GM23338 (cell line): ENCODE measurements at regions not wholly inside any gene's neighbourhood (a gene's known extent, or its start where the extent isn't known, plus 50 kb on each side); places are given as distances from the start of the nearest gene placed in this dataset.

Experiments
- ATAC-seq: fragments of 200-7000 bp; cut with Tn5 transposase; 3 replicates; pipeline ENCODE4 v1.9.1; 2020
- DNase-seq: peaks from one replicate; pipeline ENCODE4 v3.0.0-alpha.2; 2015; ENCODE audit warnings: low spot score
- H2AFZ ChIP-seq: fragments of 200-600 bp; sonication (generic); 2 replicates; pipeline ENCODE4 v1.8.0; 2016; ENCODE audit warnings: antibody characterized with exemption, mild to moderate bottlenecking, moderate library complexity
- H3F3A ChIP-seq: fragments of 200-600 bp; sonication (generic); replicated peaks from 2 replicates; pipeline ENCODE4 v1.8.0; 2017; ENCODE audit warnings: antibody characterized with exemption, mixed run types, low read depth
- H3K27ac ChIP-seq: fragments of 200-600 bp; sonication (generic); 2 replicates; pipeline ENCODE4 v1.6.1; 2016; ENCODE audit warnings: low read depth
- H3K27me3 ChIP-seq: fragments of 200-600 bp; sonication (generic); 2 replicates; pipeline ENCODE4 v1.8.0; 2016; ENCODE audit warnings: mild to moderate bottlenecking, mixed run types, moderate library complexity; ENCODE audit not compliant: insufficient read depth
- H3K36me3 ChIP-seq: fragments of 200-600 bp; sonication (generic); 2 replicates; pipeline ENCODE4 v1.8.0; 2016; ENCODE audit warnings: mild to moderate bottlenecking; ENCODE audit not compliant: insufficient read depth
- H3K4me1 ChIP-seq: fragments of 200-600 bp; sonication (generic); 2 replicates; pipeline ENCODE4 v1.8.0; 2016; ENCODE audit warnings: mild to moderate bottlenecking, moderate library complexity; ENCODE audit not compliant: insufficient read depth
- H3K4me2 ChIP-seq: fragments of 200-600 bp; sonication (generic); 2 replicates; pipeline ENCODE4 v1.7.1; 2017; ENCODE audit warnings: mixed run types
- H3K4me3 ChIP-seq: fragments of 200-600 bp; sonication (generic); 2 replicates; pipeline ENCODE4 v1.6.1; 2016; ENCODE audit warnings: mixed run types
- H3K79me2 ChIP-seq: fragments of 200-600 bp; sonication (generic); replicated peaks from 2 replicates; pipeline ENCODE4 v1.8.0; 2017; ENCODE audit warnings: mild to moderate bottlenecking; ENCODE audit not compliant: insufficient read depth
- H3K9me2 ChIP-seq: fragments of 200-600 bp; sonication (generic); 2 replicates; pipeline ENCODE4 v1.8.0; 2017; ENCODE audit not compliant: insufficient read depth
- H4K20me1 ChIP-seq: fragments of 200-600 bp; sonication (generic); replicated peaks from 2 replicates; pipeline ENCODE4 v1.8.0; 2017; ENCODE audit warnings: mild to moderate bottlenecking; ENCODE audit not compliant: insufficient read depth
- H3K27ac Mint-ChIP-seq: 2 replicates; pipeline ENCODE4 v1.8.0; 2020; ENCODE audit warnings: inconsistent platforms, mild to moderate bottlenecking, moderate library complexity, mixed read lengths
- H3K27me3 Mint-ChIP-seq: 3 replicates; pipeline ENCODE4 v1.8.0; 2022; ENCODE audit warnings: low read depth, mild to moderate bottlenecking, moderate library complexity, mixed read lengths, inconsistent platforms; ENCODE audit not compliant: insufficient read depth, poor library complexity
- H3K36me3 Mint-ChIP-seq: 3 replicates; pipeline ENCODE4 v1.8.0; 2021; ENCODE audit warnings: low read depth, mild to moderate bottlenecking, inconsistent platforms, moderate library complexity, mixed read lengths
- H3K4me1 Mint-ChIP-seq: 3 replicates; pipeline ENCODE4 v1.8.0; 2020; ENCODE audit warnings: mild to moderate bottlenecking, inconsistent platforms, mixed read lengths
- H3K4me3 Mint-ChIP-seq: 3 replicates; pipeline ENCODE4 v1.8.0; 2021; ENCODE audit warnings: moderate library complexity, mild to moderate bottlenecking, inconsistent platforms, mixed read lengths
- H3K9me3 Mint-ChIP-seq: 3 replicates; pipeline ENCODE4 v1.8.0; 2020; ENCODE audit warnings: moderate library complexity, mild to moderate bottlenecking, inconsistent platforms, mixed read lengths
- EZH2 ChIP-seq: fragments of 200-600 bp; sonication (generic); IDR thresholded peaks from one replicate; pipeline ENCODE4 v1.8.0; 2017; ENCODE audit warnings: antibody characterized with exemption, mild to moderate bottlenecking, low read depth; ENCODE audit not compliant: unreplicated experiment
- EZH2phosphoT487 ChIP-seq: fragments of 200-600 bp; sonication (generic); IDR thresholded peaks from one replicate; pipeline ENCODE4 v1.8.1; 2018; ENCODE audit warnings: antibody characterized with exemption; ENCODE audit not compliant: unreplicated experiment
- JUNB ChIP-seq: IDR thresholded peaks from one replicate; pipeline ENCODE4 v1.6.1; 2016; ENCODE audit warnings: antibody characterized with exemption; ENCODE audit not compliant: unreplicated experiment
- POLR2AphosphoS5 ChIP-seq: IDR thresholded peaks from 2 replicates; pipeline ENCODE4 v1.6.1; 2016; ENCODE audit warnings: antibody characterized with exemption, low read depth
- REST ChIP-seq: IDR thresholded peaks from one replicate; pipeline ENCODE4 v1.6.1; 2018; ENCODE audit warnings: antibody characterized with exemption; ENCODE audit not compliant: unreplicated experiment
- ZNF114 ChIP-seq: fragments of 250-450 bp; sonication (Bioruptor Pico); IDR thresholded peaks from 2 replicates; pipeline ENCODE4 v1.5.0; 2020; ENCODE audit warnings: mild to moderate bottlenecking, moderate library complexity
- ZNF331 ChIP-seq: fragments of 250-450 bp; sonication (Bioruptor Pico); IDR thresholded peaks from 2 replicates; pipeline ENCODE4 v1.5.0; 2020; ENCODE audit warnings: low read depth, mild to moderate bottlenecking, moderate library complexity
- TF ChIP-seq, protein P1 (sequence below), 2 experiments: fragments of 200-600 bp in 1 of 2; sonication (generic) in 1 of 2; conservative IDR thresholded peaks; 2 replicates each; pipeline versions ENCODE4 v1.5.1 to v1.6.1; 2016 to 2017; ENCODE audit warnings: antibody characterized with exemption in 2 of 2, low read depth in 2 of 2, mild to moderate bottlenecking in 2 of 2, moderate library complexity in 1 of 2
- TF ChIP-seq, protein P2 (sequence below): IDR thresholded peaks from 2 replicates; pipeline ENCODE4 v1.6.1; 2016; ENCODE audit warnings: antibody characterized with exemption

- no peaks in the 10 kb centered on the region for H3K4me1 ChIP-seq
- H3K27ac Mint-ChIP-seq, result no peak overlapping the region
- no peak overlapping the region for H3K4me2 ChIP-seq
- peaks cover 4% of the 10 kb centered on the region; the same call in 2 of the 3 replicates for H3K4me1 Mint-ChIP-seq
- no peaks in the 10 kb centered on the region for H3K36me3 Mint-ChIP-seq
- no peaks in the 10 kb centered on the region for H3F3A ChIP-seq
- no peaks in the 10 kb centered on the region for H3K9me2 ChIP-seq
- no peaks in the 10 kb centered on the region for H3K27me3 ChIP-seq
- H3K27ac ChIP-seq, result no peak overlapping the region
- H4K20me1 ChIP-seq, result no peaks in the 10 kb centered on the region
- no peaks in the 10 kb centered on the region for H3K9me3 Mint-ChIP-seq
- no peak overlapping the region for H3K4me3 Mint-ChIP-seq
- no peaks in the 10 kb centered on the region for H3K36me3 ChIP-seq
- DNase-seq (no peak), ATAC-seq (no peak)
- TF ChIP-seq EZH2phosphoT487, result no peak
- no peaks in the 10 kb centered on the region for H3K79me2 ChIP-seq
- H3K27me3 Mint-ChIP-seq, result peaks cover 2% of the 10 kb centered on the region
- no peak overlapping the region for H2AFZ ChIP-seq
- no peak overlapping the region for H3K4me3 ChIP-seq
These were observed 90.2 kb upstream of the TAB3 start for GRCh38 chrX:30979271-30979670.

- Mint-ChIP-seq H3K27me3 (peaks cover 3% of the 10 kb centered on the region), H3K4me1 (peaks cover 13% of the 10 kb centered on the region; the same call in 2 of the 3 replicates), H3K9me3 (no peaks in the 10 kb centered on the region), H3K4me3 (no peak overlapping the region), H3K27ac (no peak overlapping the region), H3K36me3 (no peaks in the 10 kb centered on the region)
- Histone ChIP-seq H3K4me2 (no peak overlapping the region), H4K20me1 (no peaks in the 10 kb centered on the region), H3K4me1 (no peaks in the 10 kb centered on the region), H3K9me2 (no peaks in the 10 kb centered on the region), H3F3A (no peaks in the 10 kb centered on the region), H3K27ac (no peak overlapping the region), H3K27me3 (0 out of 2 replicates have a peak, but pooled peaks cover 4% of the 10 kb centered on the region), H3K79me2 (no peaks in the 10 kb centered on the region), H2AFZ (no peak overlapping the region), H3K4me3 (no peak overlapping the region), H3K36me3 (no peaks in the 10 kb centered on the region)
- ATAC-seq (no peak), DNase-seq (no peak)
- TF ChIP-seq ZNF331 (no peak), ZNF114 (no peak), POLR2AphosphoS5 (no peak), EZH2 (no peak), JUNB (no peak)
- TF ChIP-seq, protein P1, sequence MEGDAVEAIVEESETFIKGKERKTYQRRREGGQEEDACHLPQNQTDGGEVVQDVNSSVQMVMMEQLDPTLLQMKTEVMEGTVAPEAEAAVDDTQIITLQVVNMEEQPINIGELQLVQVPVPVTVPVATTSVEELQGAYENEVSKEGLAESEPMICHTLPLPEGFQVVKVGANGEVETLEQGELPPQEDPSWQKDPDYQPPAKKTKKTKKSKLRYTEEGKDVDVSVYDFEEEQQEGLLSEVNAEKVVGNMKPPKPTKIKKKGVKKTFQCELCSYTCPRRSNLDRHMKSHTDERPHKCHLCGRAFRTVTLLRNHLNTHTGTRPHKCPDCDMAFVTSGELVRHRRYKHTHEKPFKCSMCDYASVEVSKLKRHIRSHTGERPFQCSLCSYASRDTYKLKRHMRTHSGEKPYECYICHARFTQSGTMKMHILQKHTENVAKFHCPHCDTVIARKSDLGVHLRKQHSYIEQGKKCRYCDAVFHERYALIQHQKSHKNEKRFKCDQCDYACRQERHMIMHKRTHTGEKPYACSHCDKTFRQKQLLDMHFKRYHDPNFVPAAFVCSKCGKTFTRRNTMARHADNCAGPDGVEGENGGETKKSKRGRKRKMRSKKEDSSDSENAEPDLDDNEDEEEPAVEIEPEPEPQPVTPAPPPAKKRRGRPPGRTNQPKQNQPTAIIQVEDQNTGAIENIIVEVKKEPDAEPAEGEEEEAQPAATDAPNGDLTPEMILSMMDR (conservative IDR thresholded peaks at IDR 0.05; ENCODE audit: low read depth in 2 of 2), result no peak
These were observed 86.4 kb upstream of the TAB3 start for GRCh38 chrX:30975467-30975866.

DNA sequence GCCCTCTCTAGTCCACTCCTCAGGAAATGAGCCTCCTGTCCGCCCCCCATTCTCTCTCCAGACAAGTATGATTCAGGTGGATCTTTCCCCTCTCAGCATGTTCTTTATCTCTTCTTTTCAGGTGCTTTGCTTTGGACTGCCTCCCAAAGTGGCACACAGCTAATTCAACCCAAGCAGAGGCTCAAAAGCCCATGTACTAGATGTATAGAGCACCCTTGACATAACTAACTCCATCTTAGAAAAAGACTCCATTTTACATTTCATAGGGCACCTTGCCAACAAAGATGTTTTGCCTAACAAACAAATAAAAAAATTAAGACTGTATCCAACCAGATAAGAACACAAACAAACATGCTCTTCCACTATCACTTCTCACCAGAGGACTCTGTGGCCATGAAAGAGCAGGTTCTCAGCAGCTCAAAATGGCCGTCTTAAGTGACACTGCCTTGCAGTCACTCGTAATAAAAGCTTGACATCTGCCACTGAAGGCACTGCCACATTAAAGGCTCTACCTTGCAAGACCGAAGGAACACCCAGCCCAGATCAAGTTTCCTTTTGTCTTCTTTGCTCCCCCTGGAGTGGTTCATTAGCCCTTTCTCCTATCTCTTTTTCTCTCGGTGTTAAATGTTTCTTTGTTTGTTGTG, 84.9 kb upstream of the TAB3 start:
- peak; percentile 26; the same call in 2 of the 3 replicates for ATAC-seq
- Histone ChIP-seq H2AFZ (0 out of 2 replicates have a peak overlapping the region, but pooled peaks have one; percentile 32), H3K4me3 (no peak overlapping the region), H3K4me2 (no peak overlapping the region), H3K27me3 (0 out of 2 replicates have a peak, but pooled peaks cover 4% of the 10 kb centered on the region), H3K36me3 (no peaks in the 10 kb centered on the region), H4K20me1 (no peaks in the 10 kb centered on the region), H3K79me2 (no peaks in the 10 kb centered on the region), H3K9me2 (no peaks in the 10 kb centered on the region), H3F3A (no peaks in the 10 kb centered on the region), H3K27ac (no peak overlapping the region), H3K4me1 (no peaks in the 10 kb centered on the region)
- Mint-ChIP-seq H3K27me3 (peaks cover 3% of the 10 kb centered on the region), H3K4me1 (peaks cover 13% of the 10 kb centered on the region; the same call in 2 of the 3 replicates), H3K36me3 (no peaks in the 10 kb centered on the region), H3K27ac (no peak overlapping the region), H3K9me3 (no peaks in the 10 kb centered on the region), H3K4me3 (no peak overlapping the region)
- peak; percentile 27 for DNase-seq
- no peak for TF ChIP-seq REST
- TF ChIP-seq, protein P2, sequence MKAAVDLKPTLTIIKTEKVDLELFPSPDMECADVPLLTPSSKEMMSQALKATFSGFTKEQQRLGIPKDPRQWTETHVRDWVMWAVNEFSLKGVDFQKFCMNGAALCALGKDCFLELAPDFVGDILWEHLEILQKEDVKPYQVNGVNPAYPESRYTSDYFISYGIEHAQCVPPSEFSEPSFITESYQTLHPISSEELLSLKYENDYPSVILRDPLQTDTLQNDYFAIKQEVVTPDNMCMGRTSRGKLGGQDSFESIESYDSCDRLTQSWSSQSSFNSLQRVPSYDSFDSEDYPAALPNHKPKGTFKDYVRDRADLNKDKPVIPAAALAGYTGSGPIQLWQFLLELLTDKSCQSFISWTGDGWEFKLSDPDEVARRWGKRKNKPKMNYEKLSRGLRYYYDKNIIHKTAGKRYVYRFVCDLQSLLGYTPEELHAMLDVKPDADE, result no peak
